ENCODE measurements at regions not wholly inside any gene's neighbourhood (a gene's known extent, or its start where the extent isn't known, plus 50 kb on each side); places are given as distances from the start of the nearest gene placed in this dataset.
"Not testable (repeated sequence)": the region's sequence is repeated elsewhere in the genome, so short reads cannot be mapped to it uniquely, and the experiment has no call there.

DNA sequence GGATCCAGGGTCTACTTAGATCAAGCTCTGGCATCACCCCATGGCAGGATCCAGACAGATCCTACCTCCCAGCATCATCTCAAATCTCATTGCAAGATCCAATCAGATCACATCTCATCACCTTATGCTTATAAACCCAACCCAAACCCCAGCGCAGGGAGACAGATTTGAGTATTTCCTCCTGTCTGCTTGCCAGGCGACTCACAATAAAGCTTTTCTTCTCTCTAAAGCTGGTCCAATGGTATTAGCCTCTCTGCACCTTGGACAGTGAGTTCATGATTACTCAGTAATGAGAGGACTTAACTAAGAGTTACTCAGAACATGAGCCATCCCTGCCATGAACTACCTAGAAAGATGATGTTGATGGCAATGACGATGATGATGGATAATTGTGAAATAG, 281.7 kb downstream of the CEP170 start:
- H3K36me3 Mint-ChIP-seq; H3K9me3 Mint-ChIP-seq; H3K27me3 Mint-ChIP-seq (ENCODE audit: low read depth); H3K4me3 Mint-ChIP-seq; DNase-seq (ENCODE audit: low spot score in 2 of 2, unreplicated experiment in 2 of 2); H3K4me1 Mint-ChIP-seq; H3K27ac Mint-ChIP-seq: not testable (repeated sequence)

DNA sequence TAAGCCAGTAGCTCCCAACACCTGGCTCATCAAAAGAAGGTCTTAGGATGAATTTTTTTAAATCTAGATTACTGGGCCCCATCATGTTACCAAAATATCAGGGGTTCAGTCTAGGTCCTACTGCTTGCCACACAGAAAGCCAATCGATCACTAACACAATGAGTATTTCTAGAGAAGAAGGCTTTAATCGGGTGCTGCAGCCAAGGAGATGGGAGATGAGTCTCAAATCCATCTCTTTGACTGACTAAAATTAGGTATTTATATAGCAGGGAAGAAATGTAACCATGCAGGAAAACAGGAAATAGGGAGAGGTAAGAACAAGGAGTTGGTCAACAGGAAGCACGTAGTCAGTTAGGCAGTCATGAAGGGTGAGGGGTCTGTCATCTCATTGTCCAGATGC, 288.2 kb downstream of the CEP170 start:
- H3K27me3 Mint-ChIP-seq (ENCODE audit: low read depth): no peaks in the 10 kb centered on the region
- TF ChIP-seq, protein P1, sequence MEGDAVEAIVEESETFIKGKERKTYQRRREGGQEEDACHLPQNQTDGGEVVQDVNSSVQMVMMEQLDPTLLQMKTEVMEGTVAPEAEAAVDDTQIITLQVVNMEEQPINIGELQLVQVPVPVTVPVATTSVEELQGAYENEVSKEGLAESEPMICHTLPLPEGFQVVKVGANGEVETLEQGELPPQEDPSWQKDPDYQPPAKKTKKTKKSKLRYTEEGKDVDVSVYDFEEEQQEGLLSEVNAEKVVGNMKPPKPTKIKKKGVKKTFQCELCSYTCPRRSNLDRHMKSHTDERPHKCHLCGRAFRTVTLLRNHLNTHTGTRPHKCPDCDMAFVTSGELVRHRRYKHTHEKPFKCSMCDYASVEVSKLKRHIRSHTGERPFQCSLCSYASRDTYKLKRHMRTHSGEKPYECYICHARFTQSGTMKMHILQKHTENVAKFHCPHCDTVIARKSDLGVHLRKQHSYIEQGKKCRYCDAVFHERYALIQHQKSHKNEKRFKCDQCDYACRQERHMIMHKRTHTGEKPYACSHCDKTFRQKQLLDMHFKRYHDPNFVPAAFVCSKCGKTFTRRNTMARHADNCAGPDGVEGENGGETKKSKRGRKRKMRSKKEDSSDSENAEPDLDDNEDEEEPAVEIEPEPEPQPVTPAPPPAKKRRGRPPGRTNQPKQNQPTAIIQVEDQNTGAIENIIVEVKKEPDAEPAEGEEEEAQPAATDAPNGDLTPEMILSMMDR (IDR thresholded peaks at IDR 0.05; ENCODE audit: unreplicated experiment): no peak
- DNase-seq (ENCODE audit: low spot score in 2 of 2, unreplicated experiment in 2 of 2): no peak
- H3K9me3 Mint-ChIP-seq: peaks cover 12% of the 10 kb centered on the region
- H3K4me1 Mint-ChIP-seq: no peaks in the 10 kb centered on the region
- no peak overlapping the region for H3K4me3 Mint-ChIP-seq
- H3K36me3 Mint-ChIP-seq: peaks cover 7% of the 10 kb centered on the region
- no peak overlapping the region for H3K27ac Mint-ChIP-seq

DNA sequence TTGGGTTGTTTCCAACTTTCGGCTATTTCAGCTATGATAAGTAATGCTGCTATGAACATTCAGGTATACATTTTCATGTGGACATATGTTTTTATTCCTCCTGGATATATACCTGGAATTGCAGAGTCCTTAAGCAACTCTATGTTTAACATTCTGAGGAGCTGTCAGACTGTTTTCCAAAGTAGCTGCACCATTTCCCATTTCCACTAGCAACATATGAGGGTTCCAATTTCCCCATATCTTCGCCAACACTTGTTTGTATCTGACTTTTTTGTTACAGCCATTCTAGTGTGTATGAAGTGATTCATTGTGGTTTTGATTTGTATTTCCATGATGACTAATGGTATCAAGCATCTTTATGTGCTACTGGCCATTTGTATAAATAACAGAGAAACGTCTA, 295.7 kb downstream of the CEP170 start:
- H3K4me1 Mint-ChIP-seq; H3K36me3 Mint-ChIP-seq; DNase-seq (ENCODE audit: low spot score in 2 of 2, unreplicated experiment in 2 of 2); H3K9me3 Mint-ChIP-seq; H3K4me3 Mint-ChIP-seq; H3K27me3 Mint-ChIP-seq (ENCODE audit: low read depth); H3K27ac Mint-ChIP-seq: not testable (repeated sequence)

DNA sequence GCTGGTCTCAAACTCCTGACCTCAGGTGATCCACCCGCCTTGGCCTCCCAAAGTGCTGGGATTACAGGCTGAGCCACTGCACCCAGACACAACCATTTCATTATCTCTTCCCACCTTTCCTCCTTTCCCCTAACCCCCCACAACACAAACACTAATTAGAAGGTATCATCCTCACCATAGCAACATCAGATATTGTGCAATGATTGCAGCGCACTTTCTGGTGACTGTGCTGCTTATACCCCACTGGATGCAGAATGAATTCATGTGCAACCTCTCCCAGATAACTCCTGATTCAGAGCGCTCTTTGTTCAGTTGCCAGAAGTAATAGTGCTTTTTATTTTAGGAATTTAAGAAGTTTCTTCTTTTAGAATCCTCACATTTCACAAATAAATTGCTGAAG, 300.1 kb downstream of the CEP170 start:
- not testable (repeated sequence) for H3K27ac Mint-ChIP-seq; DNase-seq (ENCODE audit: low spot score in 2 of 2, unreplicated experiment in 2 of 2); H3K4me3 Mint-ChIP-seq; H3K4me1 Mint-ChIP-seq; H3K36me3 Mint-ChIP-seq; H3K27me3 Mint-ChIP-seq (ENCODE audit: low read depth)
- peaks cover 20% of the 10 kb centered on the region for H3K9me3 Mint-ChIP-seq

DNA sequence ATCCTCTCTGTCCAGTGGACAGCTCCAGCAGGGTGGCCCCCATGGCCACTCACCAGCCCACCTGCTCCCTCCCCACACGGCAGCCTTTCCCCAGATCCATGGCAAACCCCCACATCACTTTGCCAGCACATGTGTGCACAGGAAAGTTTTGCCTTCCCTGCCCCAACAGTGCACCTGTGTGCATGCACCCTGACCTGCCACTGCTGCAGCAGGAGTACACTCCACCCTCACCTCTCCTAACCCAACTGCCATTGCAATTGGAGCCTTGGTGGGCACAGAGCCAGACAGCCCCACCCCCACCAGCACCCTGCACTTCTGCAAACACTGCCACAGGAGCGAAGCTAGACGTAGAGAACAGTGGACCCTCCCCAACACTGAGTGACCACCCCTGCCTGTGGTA, 308.9 kb downstream of the CEP170 start:
- Mint-ChIP-seq H3K9me3 (peaks cover 32% of the 10 kb centered on the region), H3K27ac (no peak overlapping the region), H3K27me3 (ENCODE audit: low read depth) (peaks cover 10% of the 10 kb centered on the region), H3K4me1 (no peaks in the 10 kb centered on the region), H3K36me3 (no peaks in the 10 kb centered on the region), H3K4me3 (no peak overlapping the region)
- no peak for DNase-seq (ENCODE audit: low spot score in 2 of 2, unreplicated experiment in 2 of 2)
- TF ChIP-seq, protein P1 (IDR thresholded peaks at IDR 0.05; ENCODE audit: unreplicated experiment): no peak

DNA sequence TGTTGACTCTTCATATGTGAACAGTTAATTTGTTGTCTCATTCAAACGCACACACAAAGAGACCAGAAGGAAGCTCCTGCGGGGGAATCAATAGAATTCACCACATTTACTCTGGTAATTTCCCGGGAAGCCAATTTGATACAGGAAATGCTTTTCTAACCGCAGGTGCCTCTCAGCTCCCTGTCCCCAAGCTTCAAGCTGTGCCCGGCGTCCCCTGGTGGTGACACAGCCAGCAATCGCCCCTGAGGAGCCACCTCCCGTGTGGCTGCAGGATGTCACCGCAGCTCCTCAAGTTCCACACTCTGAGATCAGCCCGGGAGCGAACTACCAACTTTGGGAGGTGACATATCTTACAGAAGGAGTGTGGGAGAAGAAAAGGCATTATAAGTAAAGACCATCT, 318.4 kb downstream of the CEP170 start:
- H3K9me3 Mint-ChIP-seq; H3K4me3 Mint-ChIP-seq; H3K36me3 Mint-ChIP-seq; H3K4me1 Mint-ChIP-seq; DNase-seq (ENCODE audit: low spot score in 2 of 2, unreplicated experiment in 2 of 2); H3K27ac Mint-ChIP-seq: not testable (repeated sequence)
- peaks cover 18% of the 10 kb centered on the region for H3K27me3 Mint-ChIP-seq (ENCODE audit: low read depth)

DNA sequence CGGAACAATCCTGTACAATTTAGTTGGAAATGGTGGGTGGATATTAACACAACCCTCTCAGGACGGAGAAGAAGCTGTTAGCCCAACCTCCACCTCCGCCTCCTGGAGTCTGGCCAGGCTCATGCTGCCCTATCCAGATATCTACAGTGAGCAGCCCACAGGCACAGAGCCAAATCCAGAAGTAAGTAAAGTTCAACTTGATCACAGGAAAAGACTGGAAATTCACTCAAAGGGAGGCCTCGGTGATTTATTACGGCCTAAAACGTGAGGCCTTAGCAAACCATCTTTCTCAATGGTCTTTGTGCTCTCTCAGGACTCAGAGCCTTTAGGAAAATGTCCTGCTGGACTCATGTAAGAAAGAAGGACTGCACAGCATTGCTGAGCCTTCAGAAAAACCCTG, 330.4 kb downstream of the CEP170 start:
- H3K36me3 Mint-ChIP-seq; H3K4me3 Mint-ChIP-seq; H3K9me3 Mint-ChIP-seq; H3K27me3 Mint-ChIP-seq (ENCODE audit: low read depth): not testable (repeated sequence)
- peaks cover 32% of the 10 kb centered on the region for H3K4me1 Mint-ChIP-seq
- peak overlapping the region; percentile 84 for H3K27ac Mint-ChIP-seq
- DNase-seq (ENCODE audit: low spot score in 2 of 2, unreplicated experiment in 2 of 2): peak; percentile 21 to 63

DNA sequence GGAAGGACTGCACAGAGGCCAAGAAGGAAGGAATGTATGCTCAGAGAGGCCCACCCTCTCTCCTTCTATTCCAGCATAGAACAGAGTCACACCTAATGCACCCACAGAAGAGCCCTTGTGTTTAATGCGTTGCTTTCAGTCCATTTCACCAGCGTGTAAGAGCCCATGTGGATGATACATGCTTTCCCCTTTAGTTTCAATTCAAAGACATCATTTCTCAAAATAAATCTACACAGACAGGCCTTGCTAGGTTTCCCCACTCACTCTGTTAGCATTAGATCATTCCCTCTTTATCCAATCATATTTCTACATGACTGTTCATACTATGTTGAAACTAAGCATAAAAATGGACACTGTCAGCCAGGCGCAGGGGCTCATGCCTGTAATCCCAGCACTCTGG, 331.5 kb downstream of the CEP170 start:
- H3K9me3 Mint-ChIP-seq; H3K36me3 Mint-ChIP-seq; H3K27me3 Mint-ChIP-seq (ENCODE audit: low read depth); DNase-seq (ENCODE audit: low spot score in 2 of 2, unreplicated experiment in 2 of 2); H3K4me3 Mint-ChIP-seq: not testable (repeated sequence)
- H3K4me1 Mint-ChIP-seq: peaks cover 32% of the 10 kb centered on the region
- peak overlapping the region; percentile 84 for H3K27ac Mint-ChIP-seq

DNA sequence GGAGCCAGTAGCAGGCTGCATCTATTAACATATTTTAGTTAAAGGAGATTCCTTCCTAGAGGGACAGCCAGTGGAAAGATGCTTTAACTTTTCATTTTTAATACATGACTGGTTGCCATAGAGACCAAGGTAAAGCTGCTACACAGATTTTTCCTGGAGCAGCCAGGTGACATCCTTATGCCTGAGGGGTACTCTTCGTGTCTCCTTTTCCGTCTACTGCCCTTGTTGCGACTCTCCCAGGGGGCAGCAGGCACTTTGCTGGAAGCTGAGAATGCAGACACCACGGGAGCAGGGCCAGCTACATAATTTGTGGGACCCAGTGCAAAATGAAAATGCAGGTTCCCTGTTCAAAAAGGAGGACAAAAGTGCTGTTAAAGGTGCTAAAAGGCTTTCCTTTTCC, 340.4 kb downstream of the CEP170 start:
- not testable (repeated sequence) for DNase-seq (ENCODE audit: low spot score in 2 of 2, unreplicated experiment in 2 of 2); H3K9me3 Mint-ChIP-seq; H3K4me1 Mint-ChIP-seq; H3K36me3 Mint-ChIP-seq; H3K4me3 Mint-ChIP-seq; H3K27me3 Mint-ChIP-seq (ENCODE audit: low read depth); H3K27ac Mint-ChIP-seq

DNA sequence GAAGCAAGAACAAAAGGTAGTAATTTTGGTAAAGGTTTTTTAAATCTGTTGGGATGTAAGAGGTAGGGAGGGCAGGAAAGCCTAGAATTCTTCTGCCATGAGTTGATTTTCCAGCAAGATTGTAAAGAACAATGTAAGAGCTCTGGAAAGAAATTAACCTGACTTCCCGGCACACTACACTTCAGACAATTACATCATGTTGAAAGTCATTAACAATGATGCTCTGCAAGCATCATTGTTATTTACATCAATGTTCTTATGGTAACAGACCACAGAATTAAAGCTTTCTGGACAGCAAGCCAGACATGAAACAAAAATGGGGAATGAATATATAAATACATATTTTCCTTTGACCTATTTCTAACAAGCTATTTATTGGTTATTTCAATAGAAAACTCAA, 342.2 kb downstream of the CEP170 start:
- not testable (repeated sequence) for H3K4me1 Mint-ChIP-seq; H3K9me3 Mint-ChIP-seq; H3K27me3 Mint-ChIP-seq (ENCODE audit: low read depth); H3K27ac Mint-ChIP-seq; H3K4me3 Mint-ChIP-seq; H3K36me3 Mint-ChIP-seq; DNase-seq (ENCODE audit: low spot score in 2 of 2, unreplicated experiment in 2 of 2)

DNA sequence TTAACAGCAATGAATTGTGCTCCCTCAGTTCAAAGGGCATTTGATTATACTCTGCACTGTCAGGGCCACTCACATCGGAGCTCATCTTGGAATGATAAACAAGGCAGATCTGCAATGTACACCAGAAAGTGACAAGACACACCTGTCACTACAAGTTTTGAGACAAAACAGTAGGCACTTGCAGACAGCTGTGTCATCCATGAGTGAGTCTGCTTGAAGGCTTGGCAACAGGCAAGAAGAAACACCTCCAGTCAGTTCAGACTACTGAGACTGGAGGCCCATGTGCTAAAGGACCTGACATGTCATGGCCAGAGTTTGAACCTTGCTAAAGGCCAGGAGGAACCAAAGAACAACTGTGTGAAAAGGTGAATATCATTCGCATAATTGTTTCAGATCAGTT, 354.5 kb downstream of the CEP170 start:
- H3K36me3 Mint-ChIP-seq; H3K27me3 Mint-ChIP-seq (ENCODE audit: low read depth); DNase-seq (ENCODE audit: low spot score in 2 of 2, unreplicated experiment in 2 of 2); H3K4me1 Mint-ChIP-seq; H3K4me3 Mint-ChIP-seq; H3K27ac Mint-ChIP-seq: not testable (repeated sequence)
- peaks cover 18% of the 10 kb centered on the region for H3K9me3 Mint-ChIP-seq
